H9 (cell line): ENCODE measurements at regions not wholly inside any gene's neighbourhood (a gene's known extent, or its start where the extent isn't known, plus 50 kb on each side); places are given as distances from the start of the nearest gene placed in this dataset.

Experiments
- DNase-seq: peaks from one replicate; pipeline ENCODE4 v3.0.0-alpha.2; 2017
- H2AFZ ChIP-seq: one replicate; pipeline ENCODE4 v1.6.1; 2013; ENCODE audit warnings: mild to moderate bottlenecking, low read length, control low read depth, moderate library complexity
- H2AK5ac ChIP-seq: 2 replicates; pipeline ENCODE4 v1.6.1; 2013; ENCODE audit warnings: low read length, control low read depth, mixed read lengths; ENCODE audit not compliant: insufficient read length
- H2BK120ac ChIP-seq: one replicate; pipeline ENCODE4 v1.6.1; 2013; ENCODE audit warnings: low read depth, mild to moderate bottlenecking, low read length, control low read depth, inconsistent platforms; ENCODE audit not compliant: poor library complexity, severe bottlenecking
- H2BK12ac ChIP-seq: 2 replicates; pipeline ENCODE4 v1.6.1; 2013; ENCODE audit warnings: low read length, control low read depth, mixed read lengths, low read depth; ENCODE audit not compliant: insufficient read length
- H2BK15ac ChIP-seq: 2 replicates; pipeline ENCODE4 v1.6.1; 2013; ENCODE audit warnings: low read depth, low read length, control low read depth
- H2BK20ac ChIP-seq: one replicate; pipeline ENCODE4 v1.6.1; 2013; ENCODE audit warnings: low read depth, mild to moderate bottlenecking, low read length, control low read depth, inconsistent platforms; ENCODE audit not compliant: poor library complexity, severe bottlenecking
- H2BK5ac ChIP-seq: 2 replicates; pipeline ENCODE4 v1.6.1; 2013; ENCODE audit warnings: low read length, control low read depth, mixed read lengths; ENCODE audit not compliant: insufficient read length
- H3K14ac ChIP-seq: 2 replicates; pipeline ENCODE4 v1.6.1; 2013; ENCODE audit warnings: low read length, control low read depth; ENCODE audit not compliant: insufficient read depth
- H3K18ac ChIP-seq: 2 replicates; pipeline ENCODE4 v1.6.1; 2013; ENCODE audit warnings: low read depth, mild to moderate bottlenecking, mixed read lengths, low read length, control low read depth; ENCODE audit not compliant: insufficient read length
- H3K23ac ChIP-seq: 2 replicates; pipeline ENCODE4 v1.6.1; 2013; ENCODE audit warnings: low read length, control low read depth, mixed read lengths, low read depth; ENCODE audit not compliant: insufficient read length
- H3K23me2 ChIP-seq: 2 replicates; pipeline ENCODE4 v1.6.1; 2013; ENCODE audit warnings: low read depth, mild to moderate bottlenecking, mixed read lengths, low read length, control low read depth; ENCODE audit not compliant: insufficient read length, poor library complexity, severe bottlenecking
- H3K27ac ChIP-seq: 2 replicates; pipeline ENCODE4 v1.5.1; 2013; ENCODE audit warnings: low read length, control low read depth, mixed read lengths, low read depth; ENCODE audit not compliant: insufficient read length
- H3K27me3 ChIP-seq: 2 replicates; pipeline ENCODE4 v1.6.1; 2013; ENCODE audit warnings: low read length, control low read depth, inconsistent platforms; ENCODE audit not compliant: insufficient read depth
- H3K4ac ChIP-seq: 2 replicates; pipeline ENCODE4 v1.6.1; 2013; ENCODE audit warnings: low read depth, mild to moderate bottlenecking, control low read depth, inconsistent platforms, low read length, moderate library complexity
- H3K4me1 ChIP-seq: 2 replicates; pipeline ENCODE4 v1.6.1; 2013; ENCODE audit warnings: low read length, control low read depth, inconsistent platforms; ENCODE audit not compliant: insufficient read depth
- H3K4me2 ChIP-seq: 2 replicates; pipeline ENCODE4 v1.6.1; 2013; ENCODE audit warnings: low read length, control low read depth, mixed read lengths; ENCODE audit not compliant: insufficient read length, insufficient read depth
- H3K56ac ChIP-seq: 2 replicates; pipeline ENCODE4 v1.6.1; 2013; ENCODE audit warnings: low read depth, mild to moderate bottlenecking, mixed read lengths, low read length, control low read depth; ENCODE audit not compliant: insufficient read length
- H3K79me1 ChIP-seq: 2 replicates; pipeline ENCODE4 v1.6.1; 2013; ENCODE audit warnings: low read depth, mild to moderate bottlenecking, moderate library complexity, low read length, control low read depth, inconsistent platforms; ENCODE audit not compliant: insufficient read depth, poor library complexity, severe bottlenecking
- H3K79me2 ChIP-seq: 2 replicates; pipeline ENCODE4 v1.6.1; 2013; ENCODE audit warnings: low read length, control low read depth, inconsistent platforms; ENCODE audit not compliant: insufficient read depth
- H3K9ac ChIP-seq: 2 replicates; pipeline ENCODE4 v1.6.1; 2013; ENCODE audit warnings: low read length, control low read depth, mixed read lengths; ENCODE audit not compliant: insufficient read length; ENCODE audit errors: extremely low read depth
- H3K9me3 ChIP-seq: one replicate; pipeline ENCODE4 v1.6.1; 2013; ENCODE audit warnings: low read depth, low read length, inconsistent platforms; ENCODE audit not compliant: control insufficient read depth
- H3T11ph ChIP-seq: one replicate; pipeline ENCODE4 v1.6.1; 2013; ENCODE audit warnings: mild to moderate bottlenecking, low read length, control low read depth, inconsistent platforms
- H4K20me1 ChIP-seq: one replicate; pipeline ENCODE4 v1.6.1; 2013; ENCODE audit not compliant: control insufficient read depth, insufficient read length, insufficient read depth
- H4K5ac ChIP-seq: 2 replicates; pipeline ENCODE4 v1.6.1; 2013; ENCODE audit warnings: low read depth, mild to moderate bottlenecking, mixed read lengths, low read length, control low read depth; ENCODE audit not compliant: insufficient read length
- H4K8ac ChIP-seq: replicated peaks from 2 replicates; pipeline ENCODE4 v1.6.1; 2013; ENCODE audit warnings: low read length, control low read depth, mixed read lengths, low read depth; ENCODE audit not compliant: insufficient read length
- H4K91ac ChIP-seq: 2 replicates; pipeline ENCODE4 v1.6.1; 2013; ENCODE audit warnings: low read depth, mild to moderate bottlenecking, moderate library complexity, mixed read lengths, low read length, control low read depth; ENCODE audit not compliant: insufficient read length
- H3K27ac Mint-ChIP-seq, 3 experiments: 2 replicates in 2 of 3; 3 replicates in 1 of 3; pipeline ENCODE4 v1.8.0; 2020 to 2021; ENCODE audit warnings: mixed read lengths in 3 of 3, mild to moderate bottlenecking in 1 of 3, moderate library complexity in 1 of 3
- H3K27me3 Mint-ChIP-seq: 2 replicates; pipeline ENCODE4 v1.8.0; 2021; ENCODE audit warnings: low read depth, mild to moderate bottlenecking, moderate library complexity, mixed read lengths
- H3K36me3 Mint-ChIP-seq, 3 experiments: 2 replicates in 2 of 3; 3 replicates in 1 of 3; pipeline ENCODE4 v1.8.0; 2020 to 2021; ENCODE audit warnings: low read depth in 3 of 3, mixed read lengths in 3 of 3; ENCODE audit not compliant: insufficient read depth in 1 of 3
- H3K4me1 Mint-ChIP-seq, 2 experiments: 2 replicates each; pipeline ENCODE4 v1.8.0; 2020; ENCODE audit warnings: mixed read lengths in 2 of 2
- H3K4me3 Mint-ChIP-seq, 2 experiments: 2 replicates in 1 of 2; 3 replicates in 1 of 2; pipeline ENCODE4 v1.8.0; 2020 to 2021; ENCODE audit warnings: mild to moderate bottlenecking in 2 of 2, mixed read lengths in 2 of 2, moderate library complexity in 1 of 2
- H3K9me3 Mint-ChIP-seq, 2 experiments: 2 replicates in 1 of 2; 3 replicates in 1 of 2; pipeline ENCODE4 v1.8.0; 2020; ENCODE audit warnings: mild to moderate bottlenecking in 2 of 2, mixed read lengths in 2 of 2, moderate library complexity in 1 of 2
- CTCF ChIP-seq: fragments of 200-600 bp; sonication (generic); conservative IDR thresholded peaks from 3 replicates; pipeline ENCODE4 v1.8.0; 2021; ENCODE audit warnings: antibody characterized with exemption, mild to moderate bottlenecking
- WGBS: extraction: QIAGEN DNeasy Blood & Tissue Kit; methylation state at CpG from one replicate; pipeline ENCODE4 v1.1.7; 2013; ENCODE audit warnings: missing lambda C conversion rate, low lambda C conversion rate, mixed read lengths; ENCODE audit not compliant: insufficient read length; ENCODE audit errors: extremely low coverage; 5-methylcytosine and 5-hydroxymethylcytosine counted together

- Histone ChIP-seq H2BK20ac (no peak overlapping the region), H4K91ac (no peak overlapping the region), H3K9ac (no peak overlapping the region), H3K56ac (no peak overlapping the region), H2AFZ (no peak overlapping the region), H2BK15ac (no peak overlapping the region), H3K9me3 (no peaks in the 10 kb centered on the region), H3K4me1 (no peaks in the 10 kb centered on the region), H3K4ac (no peak overlapping the region), H2AK5ac (no peak overlapping the region), H2BK5ac (no peak overlapping the region), H4K5ac (no peak overlapping the region), H3K18ac (no peak overlapping the region), H3K23ac (no peak overlapping the region), H3K14ac (no peak overlapping the region), H3K27ac (no peak overlapping the region), H3K79me1 (no peaks in the 10 kb centered on the region), H2BK120ac (no peak overlapping the region), H3K27me3 (no peaks in the 10 kb centered on the region), H4K20me1 (no peaks in the 10 kb centered on the region), H4K8ac (no peak overlapping the region), H2BK12ac (no peak overlapping the region), H3K4me2 (no peak overlapping the region), H3K23me2 (no peaks in the 10 kb centered on the region), H3K79me2 (no peaks in the 10 kb centered on the region), H3T11ph (no peak overlapping the region)
- WGBS: no CpG with 5 or more reads among the region's 10 CpGs
- H3K4me1 Mint-ChIP-seq: 0 out of 4 replicates have a peak, but pooled peaks cover 0 to 3% of the 10 kb centered on the region in 2 experiments
- H3K36me3 Mint-ChIP-seq: no peaks in the 10 kb centered on the region; a peak in 2 of 7 replicates
- TF ChIP-seq CTCF: no peak
- no peak overlapping the region for H3K4me3 Mint-ChIP-seq
- H3K9me3 Mint-ChIP-seq: no peaks in the 10 kb centered on the region; a peak in 1 of 5 replicates
- H3K27me3 Mint-ChIP-seq: peaks cover 3% of the 10 kb centered on the region; the same call in 1 of the 2 replicates
- peak overlapping the region in 1 of 3 experiments; percentile 11; a peak in 1 of 7 replicates for H3K27ac Mint-ChIP-seq
- no peak for DNase-seq
Observed at GRCh38 chr7:68446183-68446582, 1152.1 kb upstream of the AUTS2 start.
